Endothelial cell of hepatic sinusoid (primary cell): ENCODE measurements at regions not wholly inside any gene's neighbourhood (a gene's known extent, or its start where the extent isn't known, plus 50 kb on each side); places are given as distances from the start of the nearest gene placed in this dataset.
"Not testable (repeated sequence)": the region's sequence is repeated elsewhere in the genome, so short reads cannot be mapped to it uniquely, and the experiment has no call there.

ENCODE experiments used
- in situ Hi-C: cut with HindIII; loops from 2 replicates; pipeline ENCODE4 v1.10.0; 2017; ENCODE audit warnings: low sequenced_read_pairs

- in situ Hi-C loops, result no loop called here
Observed at GRCh38 chr2:144999071-144999875, 479.4 kb upstream of the ZEB2 start.

DNA sequence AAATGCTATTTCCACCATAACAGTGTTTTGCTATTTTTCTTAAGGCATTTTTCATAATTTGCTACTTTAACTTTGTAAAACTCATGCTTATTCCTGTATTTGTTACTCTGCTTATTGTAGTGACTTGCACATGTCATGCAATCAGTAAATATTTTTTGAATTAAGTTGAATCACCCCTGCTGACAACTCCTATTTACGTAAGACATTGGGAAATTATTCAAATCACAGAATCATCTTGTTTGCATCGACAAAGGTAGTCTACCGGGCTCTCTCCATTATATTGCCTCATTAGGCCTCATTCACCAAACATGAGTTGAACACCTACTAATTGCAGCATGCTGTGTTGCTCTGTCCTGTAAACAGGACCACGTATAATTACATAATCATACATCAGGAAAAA, 478.5 kb upstream of the ZEB2 start:
- in situ Hi-C loops, result no loop called here

- in situ Hi-C loops, result no loop called here
Observed at GRCh38 chr2:144996225-144996795, 476.4 kb upstream of the ZEB2 start.

DNA sequence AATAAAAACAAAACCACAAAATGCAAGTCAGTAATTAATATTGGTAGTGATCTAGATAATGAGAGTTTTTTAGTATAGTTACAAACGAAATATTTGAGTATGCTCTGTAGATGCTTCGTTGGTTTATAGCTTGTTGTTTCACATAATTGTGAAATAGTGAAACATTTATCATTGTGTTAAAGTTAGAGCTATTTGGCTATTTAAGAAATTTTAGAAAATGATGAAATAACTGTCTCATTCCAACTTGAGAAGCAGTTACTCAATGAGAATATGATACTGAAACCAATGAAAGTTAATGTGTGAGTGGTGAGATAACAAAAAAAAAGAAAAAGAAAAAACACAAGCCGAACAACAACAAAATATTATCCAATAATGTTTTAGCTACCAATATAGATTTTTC, 475.6 kb upstream of the ZEB2 start:
- in situ Hi-C loops, result no loop called here

DNA sequence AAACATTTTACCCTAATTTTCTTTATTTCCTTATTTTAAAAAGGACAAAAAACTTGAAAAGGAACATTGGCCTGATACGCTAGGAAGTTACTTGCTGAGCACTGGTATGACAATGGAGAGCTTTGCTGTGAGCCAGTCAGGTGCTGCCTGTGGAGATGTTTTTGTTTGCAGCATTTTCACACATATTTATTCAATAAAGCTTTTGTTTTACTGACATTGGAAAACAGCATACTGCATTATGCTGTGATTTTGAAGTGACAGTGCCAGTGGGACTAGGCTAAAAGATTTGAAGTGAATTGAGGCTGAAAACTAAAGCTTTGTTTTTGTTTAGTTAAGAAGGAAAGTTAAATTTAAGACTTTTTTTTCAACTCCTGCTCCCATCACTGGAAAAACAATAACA, 470.7 kb upstream of the ZEB2 start:
- in situ Hi-C loops, result loop anchor here (5.0 kb wide), 1 partner anchor 33 kb away; no protein-coding TSS in a partner anchor

DNA sequence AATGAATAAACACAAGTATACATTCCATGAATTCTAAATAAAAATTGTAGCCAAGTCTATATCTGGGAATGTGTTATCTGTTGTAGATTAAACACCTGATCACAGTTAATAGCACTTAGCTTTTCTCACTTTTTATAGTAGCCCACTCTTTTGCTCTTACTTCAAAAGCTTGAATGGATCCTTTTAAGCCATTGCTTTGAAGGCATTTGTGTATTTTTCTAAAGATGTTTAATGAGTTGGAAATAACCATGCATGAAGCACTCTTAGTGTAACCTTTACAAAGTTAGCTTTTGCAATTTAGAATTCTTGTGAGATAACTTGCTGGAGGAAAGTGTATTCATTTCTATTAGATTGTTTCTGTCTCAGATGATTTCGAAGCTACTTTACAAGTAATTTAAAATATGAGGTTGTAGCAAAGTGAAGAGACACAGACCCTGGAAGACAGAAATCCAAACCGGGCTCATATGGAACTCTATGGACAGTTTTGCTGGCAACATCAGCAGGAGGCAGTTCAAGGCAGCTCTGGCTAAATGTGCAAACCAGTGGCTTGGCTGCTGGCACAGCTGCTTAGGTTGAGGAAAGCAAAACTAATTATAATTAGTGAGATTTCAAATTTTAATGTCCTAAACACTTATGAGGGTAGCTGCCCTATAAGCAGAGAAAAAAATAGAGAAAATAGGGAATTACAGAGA, 469.8 kb upstream of the ZEB2 start:
- in situ Hi-C loops, result loop anchor here (5.0 kb wide), 1 partner anchor 32 kb away; no protein-coding TSS in a partner anchor

DNA sequence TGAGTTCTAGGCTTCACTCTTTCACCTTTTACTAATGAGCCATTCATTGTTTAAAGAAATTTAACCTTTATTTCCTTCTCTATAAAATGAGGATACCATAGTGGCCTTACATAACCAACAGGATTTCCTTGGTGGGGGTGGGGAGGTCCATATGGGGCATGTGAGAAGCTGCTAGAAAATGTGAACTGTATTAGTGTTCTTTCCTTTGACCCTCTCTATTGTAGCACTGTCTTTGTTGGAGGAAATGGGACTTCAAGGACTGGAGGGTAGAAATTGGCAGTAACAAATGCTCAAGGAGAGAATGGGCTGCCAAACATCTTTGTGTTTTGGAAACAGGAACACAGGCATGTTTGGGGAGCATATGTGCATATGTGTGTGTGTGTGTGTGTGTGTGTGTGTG, 468.7 kb upstream of the ZEB2 start:
- in situ Hi-C loops, result no loop called here

GRCh38 chr2:144986691-144987090, 466.8 kb upstream of the ZEB2 start:
- in situ Hi-C loops, result no loop called here

DNA sequence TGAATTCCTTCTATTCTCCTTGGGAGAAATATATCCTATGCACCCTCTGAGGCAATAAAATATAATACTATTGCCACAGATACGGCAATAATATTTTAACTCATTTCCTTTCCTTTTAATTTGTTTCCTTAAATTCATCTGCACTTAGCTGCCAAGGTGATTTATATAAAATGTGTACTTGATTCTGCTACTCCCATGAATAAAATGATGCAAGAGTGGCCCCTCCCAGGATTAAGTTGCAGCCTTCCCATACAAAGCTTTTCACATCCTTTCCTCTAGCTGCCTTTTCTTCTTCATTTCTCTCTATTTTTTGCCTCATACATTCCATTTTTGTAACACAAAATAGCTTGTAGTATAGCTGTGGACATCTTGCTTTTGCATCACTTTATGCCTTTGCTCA, 464.1 kb upstream of the ZEB2 start:
- in situ Hi-C loops, result no loop called here

DNA sequence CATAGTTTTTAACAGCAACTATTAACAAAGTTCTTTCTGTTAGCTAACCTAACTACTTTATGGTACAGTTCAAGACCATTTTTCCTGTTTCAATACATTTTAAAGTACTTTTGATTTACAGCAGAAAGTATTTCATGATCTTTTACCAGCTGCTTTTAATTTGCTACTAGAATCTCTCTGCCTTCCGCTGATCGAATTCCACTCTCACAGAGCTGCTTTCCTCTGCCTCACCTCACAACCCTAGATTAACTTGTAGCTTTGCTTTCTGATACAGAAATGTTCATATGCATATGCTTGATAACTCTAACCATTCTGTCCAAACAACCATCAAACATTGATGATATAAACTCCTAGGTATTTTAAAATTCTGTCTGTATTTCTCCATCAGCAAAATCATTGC, 463.2 kb upstream of the ZEB2 start:
- in situ Hi-C loops, result no loop called here

DNA sequence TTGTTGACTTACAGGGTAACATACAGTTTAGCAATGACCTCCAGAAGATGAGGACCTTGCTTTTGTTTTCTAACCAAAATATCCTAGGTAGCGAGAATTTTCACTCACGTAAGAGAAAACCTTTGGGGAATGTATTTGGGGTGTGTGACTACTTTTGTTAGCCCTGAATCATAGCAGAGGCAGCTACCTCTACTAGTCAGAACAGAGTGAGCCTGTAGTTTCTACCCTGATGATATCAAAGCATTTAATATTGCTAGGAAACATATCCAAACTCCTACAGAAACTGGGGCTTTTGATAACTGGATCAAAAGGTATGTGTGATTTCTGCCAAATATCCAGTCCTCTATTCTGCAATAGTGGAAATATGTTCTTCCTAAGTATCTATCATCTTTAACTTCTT, 462.6 kb upstream of the ZEB2 start:
- in situ Hi-C loops, result no loop called here

DNA sequence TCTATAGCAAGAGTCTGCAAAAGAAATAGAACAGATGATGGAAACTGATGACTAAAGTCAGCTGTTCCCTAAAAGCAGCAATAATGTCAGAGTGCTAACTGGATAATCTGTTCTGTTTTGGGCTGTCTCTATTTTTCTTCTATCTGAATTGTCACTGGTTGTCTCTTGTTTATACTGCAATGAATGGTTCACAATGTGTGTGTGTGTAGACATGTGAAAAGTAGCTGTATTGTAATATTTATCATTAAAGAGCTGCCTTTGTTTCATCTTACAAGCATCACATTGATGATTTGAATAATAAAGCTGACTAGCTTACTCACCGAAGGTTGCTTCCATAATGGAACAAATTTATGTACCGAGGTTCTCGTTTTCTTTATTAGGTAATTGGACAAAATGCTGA, 456.0 kb upstream of the ZEB2 start:
- in situ Hi-C loops, result no loop called here

- in situ Hi-C loops, result no loop called here
Observed at GRCh38 chr2:144972676-144973075, 452.8 kb upstream of the ZEB2 start.

DNA sequence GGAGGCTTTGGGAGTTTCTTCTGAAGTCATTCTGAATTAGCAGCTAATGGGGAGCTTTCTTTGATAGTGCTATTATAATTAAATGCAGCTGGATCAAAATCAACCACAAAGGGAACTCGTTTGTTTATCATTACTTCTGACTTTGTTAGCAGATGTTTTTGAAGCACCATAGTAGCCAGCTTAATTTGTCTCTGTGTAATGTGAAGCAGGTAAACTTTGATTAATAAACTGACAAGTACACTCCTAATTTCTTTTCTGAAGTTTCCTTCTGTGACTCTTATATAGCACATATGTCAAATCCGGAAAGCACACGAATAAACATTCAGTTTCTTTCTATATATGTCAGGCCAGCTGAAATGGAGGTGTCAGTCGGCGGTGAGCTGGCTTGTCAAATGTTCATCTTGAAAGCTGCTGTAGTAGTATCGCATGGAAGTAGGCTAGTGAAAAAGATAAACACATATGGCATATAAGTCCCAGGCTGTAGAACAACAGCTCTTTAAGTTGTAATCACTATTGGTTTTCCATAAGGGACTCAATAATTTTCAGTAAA, 451.9 kb upstream of the ZEB2 start:
- in situ Hi-C loops, result no loop called here

DNA sequence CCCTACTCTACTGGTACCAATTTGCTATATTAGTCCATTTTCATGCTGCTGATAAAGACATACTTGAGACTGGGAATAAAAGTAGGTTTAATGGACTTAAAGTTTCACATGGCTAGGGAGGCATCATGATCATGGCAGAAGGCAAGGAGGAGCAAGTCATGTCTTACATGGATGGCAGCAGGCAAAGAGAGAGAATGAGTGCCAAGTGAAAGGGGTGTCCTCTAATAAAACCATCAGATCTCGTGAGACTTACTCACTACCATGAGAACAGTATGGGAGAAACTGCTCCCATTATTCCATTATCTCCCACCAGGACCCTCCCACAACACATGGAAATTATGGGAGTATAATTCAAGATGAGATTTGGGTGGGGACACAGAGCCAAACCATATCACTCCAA, 450.5 kb upstream of the ZEB2 start:
- in situ Hi-C loops, result not testable (repeated sequence)

DNA sequence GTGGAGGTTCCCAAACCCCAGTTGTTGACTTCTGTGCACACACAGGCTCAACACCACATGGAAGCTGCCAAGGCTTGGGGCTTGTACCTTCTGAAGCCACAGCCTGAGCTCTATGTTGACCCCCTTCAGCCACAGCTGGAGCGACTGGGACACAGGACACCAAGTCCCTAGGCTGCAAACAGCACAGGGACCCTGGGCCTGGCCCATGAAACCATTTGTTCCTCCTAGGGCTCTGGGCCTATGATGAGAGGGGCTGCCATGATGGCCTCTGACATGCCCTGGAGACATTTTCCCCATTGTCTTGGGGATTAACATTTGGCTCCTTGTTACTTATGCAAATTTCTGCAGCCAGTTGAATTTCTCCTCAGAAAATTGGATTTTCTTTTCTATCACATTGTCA, 449.6 kb upstream of the ZEB2 start:
- in situ Hi-C loops, result not testable (repeated sequence)

DNA sequence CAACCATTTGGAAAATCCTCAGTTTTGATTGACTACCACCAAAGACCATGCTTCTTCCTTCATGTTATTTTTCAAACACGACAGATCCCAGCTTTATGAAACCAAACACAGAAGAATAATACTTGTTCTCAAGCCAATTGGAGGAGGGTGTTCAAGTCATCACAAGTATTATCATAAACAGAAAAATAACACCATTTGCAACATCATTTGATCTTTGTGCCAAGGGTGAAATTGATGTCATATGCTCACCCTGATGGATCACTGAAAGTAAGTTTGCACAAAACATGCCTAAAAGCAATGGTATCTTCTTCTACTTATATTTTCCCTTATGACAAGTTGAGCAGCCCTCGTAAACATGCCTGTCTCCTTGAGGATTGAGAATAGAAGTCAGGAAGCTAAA, 448.0 kb upstream of the ZEB2 start:
- in situ Hi-C loops, result no loop called here

GRCh38 chr2:144965172-144965571, 445.3 kb upstream of the ZEB2 start:
- in situ Hi-C loops, result no loop called here

- in situ Hi-C loops, result no loop called here
Observed at GRCh38 chr2:144963031-144963430, 443.1 kb upstream of the ZEB2 start.

DNA sequence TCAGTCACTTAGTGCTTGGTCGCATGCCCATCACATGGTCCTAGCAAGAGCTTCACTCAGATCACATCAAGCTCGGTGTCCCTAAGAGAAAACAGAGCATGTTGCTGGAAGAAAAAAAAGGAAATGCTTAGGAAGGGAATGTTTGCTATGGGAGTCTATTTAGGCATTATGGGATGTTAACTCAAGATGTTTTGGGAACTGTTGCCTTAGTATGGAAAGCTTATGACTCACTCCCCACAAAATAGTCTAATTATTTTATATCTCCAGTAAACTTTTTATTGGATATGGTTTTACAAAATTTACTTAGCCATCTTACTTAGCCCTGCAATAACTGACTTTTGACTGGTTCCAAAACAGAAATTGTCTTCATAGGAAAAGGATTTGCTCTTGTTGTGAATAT, 439.5 kb upstream of the ZEB2 start:
- in situ Hi-C loops, result loop anchor here (5.0 kb wide), 1 partner anchor 33 kb away; no protein-coding TSS in a partner anchor

- in situ Hi-C loops, result no loop called here
Observed at GRCh38 chr2:144950899-144951560, 431.1 kb upstream of the ZEB2 start.
